B cell (primary cell): ENCODE measurements at regions not wholly inside any gene's neighbourhood (a gene's known extent, or its start where the extent isn't known, plus 50 kb on each side); places are given as distances from the start of the nearest gene placed in this dataset.

ENCODE experiments used
- ATAC-seq: fragments of 200-7000 bp; cut with Tn5 transposase; one replicate; pipeline ENCODE4 v1.10.0; 2021; ENCODE audit warnings: low read depth, mild to moderate bottlenecking, moderate number of reproducible peaks, moderate library complexity
- CTCF ChIA-PET: fragments of 350-600 bp; sonication (Branson Sonifier 250); formaldehyde crosslinking; loops from one replicate; lab custom pipeline; 2021; ENCODE audit warnings: antibody characterized with exemption, inconsistent platforms; lab: Charles Lee
- POLR2A ChIA-PET: fragments of 350-600 bp; sonication (Branson Sonifier 250); formaldehyde crosslinking; loops from one replicate; lab custom pipeline; 2021; ENCODE audit warnings: antibody characterized with exemption; lab: Charles Lee
- DNase-seq: peaks from one replicate; pipeline ENCODE4 v3.0.0; 2013
- H2AFZ ChIP-seq: 2 replicates; pipeline ENCODE4 v1.6.1; 2012; ENCODE audit warnings: mild to moderate bottlenecking, low read depth, low read length; ENCODE audit not compliant: insufficient read depth, poor library complexity, severe bottlenecking
- H3K27ac ChIP-seq, 2 donors: 1 replicate in 1 of 2; 2 replicates in 1 of 2; pipeline ENCODE4 v1.5.1; 2012 to 2013; ENCODE audit warnings: low read length in 2 of 2, mild to moderate bottlenecking in 2 of 2, moderate library complexity in 1 of 2
- H3K27me3 ChIP-seq, 4 experiments: fragments of 200-600 bp in 1 of 4; sonication (generic) in 1 of 4; replicated peaks in 1 of 4; 1 replicate in 2 of 4; 2 replicates in 2 of 4; pipeline versions ENCODE4 v1.6.1 to v1.7.0; 2013 to 2016; ENCODE audit warnings: low read length in 3 of 4, mild to moderate bottlenecking in 2 of 4, mixed read lengths in 1 of 4, moderate library complexity in 1 of 4; ENCODE audit not compliant: insufficient read depth in 4 of 4, control insufficient read depth in 3 of 4; ENCODE audit errors: control extremely low read depth in 1 of 4
- H3K36me3 ChIP-seq, 2 experiments: replicated peaks in 1 of 2; 1 replicate in 1 of 2; 2 replicates in 1 of 2; pipeline versions ENCODE4 v1.6.1 to v1.7.1; 2013; ENCODE audit warnings: low read length in 1 of 2; ENCODE audit not compliant: insufficient read depth in 2 of 2, control insufficient read depth in 1 of 2; ENCODE audit errors: control extremely low read depth in 1 of 2, extremely low read depth in 1 of 2
- H3K4me1 ChIP-seq, 2 donors: fragments of 200-600 bp in 1 of 2; sonication (generic) in 1 of 2; 1 replicate in 1 of 2; 2 replicates in 1 of 2; pipeline versions ENCODE4 v1.5.1 to v1.6.1; 2013 to 2017; ENCODE audit warnings: low read length in 2 of 2; ENCODE audit not compliant: control insufficient read depth in 2 of 2, insufficient read depth in 2 of 2
- H3K4me2 ChIP-seq: replicated peaks from 2 replicates; pipeline ENCODE3; 2012; ENCODE audit warnings: mild to moderate bottlenecking, low read depth, low read length; ENCODE audit not compliant: poor library complexity, severe bottlenecking
- H3K4me3 ChIP-seq, 5 experiments: fragments of 200-600 bp in 1 of 5; sonication (generic) in 1 of 5; 1 replicate in 3 of 5; 2 replicates in 2 of 5; pipeline versions ENCODE4 v1.5.1 to v1.7.0; 2011 to 2016; ENCODE audit warnings: low read length in 4 of 5, mild to moderate bottlenecking in 4 of 5, low read depth in 2 of 5, control low read depth in 1 of 5, moderate library complexity in 1 of 5; ENCODE audit not compliant: insufficient read depth in 1 of 5; ENCODE audit errors: control extremely low read depth in 1 of 5, extremely low read depth in 1 of 5
- H3K79me2 ChIP-seq: fragments of 200-600 bp; sonication (generic); one replicate; pipeline ENCODE4 v1.6.0; 2016; ENCODE audit warnings: low read length; ENCODE audit not compliant: control insufficient read depth, insufficient read depth
- H3K9ac ChIP-seq: fragments of 200-600 bp; sonication (generic); 2 replicates; pipeline ENCODE4 v1.6.1; 2017; ENCODE audit warnings: mild to moderate bottlenecking, low read length, moderate library complexity
- H3K9me3 ChIP-seq, 3 donors: one replicate each; pipeline versions ENCODE4 v1.6.1 to v1.7.1; 2013; ENCODE audit warnings: low read length in 2 of 3; ENCODE audit not compliant: control insufficient read depth in 2 of 3, insufficient read depth in 1 of 3; ENCODE audit errors: control extremely low read depth in 1 of 3
- H4K20me1 ChIP-seq: 2 replicates; pipeline ENCODE4 v1.6.0; 2012; ENCODE audit warnings: mild to moderate bottlenecking, low read length; ENCODE audit not compliant: insufficient read depth, control insufficient read depth, poor library complexity, severe bottlenecking
- H3K27ac Mint-ChIP-seq: one replicate; pipeline ENCODE4 v1.8.0; 2021; ENCODE audit warnings: mixed read lengths
- H3K27me3 Mint-ChIP-seq: one replicate; pipeline ENCODE4 v1.8.0; 2021; ENCODE audit warnings: mixed read lengths
- H3K4me1 Mint-ChIP-seq: one replicate; pipeline ENCODE4 v1.8.0; 2021; ENCODE audit warnings: mixed read lengths
- H3K4me3 Mint-ChIP-seq: one replicate; pipeline ENCODE4 v1.8.0; 2021; ENCODE audit warnings: mixed read lengths
- H3K9me3 Mint-ChIP-seq: one replicate; pipeline ENCODE4 v1.8.0; 2022; ENCODE audit warnings: mixed read lengths; ENCODE audit not compliant: insufficient read depth
- CTCF ChIP-seq: fragments of 200-600 bp; IDR thresholded peaks from one replicate; pipeline ENCODE4 v1.8.0; 2022; ENCODE audit warnings: antibody characterized with exemption, mild to moderate bottlenecking
- EZH2 ChIP-seq: IDR thresholded peaks from 2 replicates; pipeline ENCODE4 v1.6.1; 2012; ENCODE audit warnings: borderline replicate concordance, low read depth, mild to moderate bottlenecking, moderate library complexity, low read length; ENCODE audit not compliant: insufficient read depth, poor library complexity, severe bottlenecking
- WGBS: methylation state at CpG from one replicate; pipeline ENCODE4 v1.1.5; 2013; ENCODE audit warnings: missing lambda C conversion rate; ENCODE audit not compliant: insufficient coverage; 5-methylcytosine and 5-hydroxymethylcytosine counted together
- intact Hi-C: fragments of 100-400 bp; cut with micrococcal nuclease; formaldehyde crosslinking; loops from one replicate; pipeline ENCODE4 v1.10.0; 2022

GRCh38 chr7:69426705-69427104 is 171.6 kb upstream of the AUTS2 start:
- Histone ChIP-seq H3K36me3 (no peaks in the 10 kb centered on the region), H3K27me3 (peaks cover 0 to 18% (median 4%) of the 10 kb centered on the region in 4 experiments), H3K9me3 (peaks cover 0 to 4% (median 0%) of the 10 kb centered on the region in 3 donors), H3K4me2 (no peak overlapping the region), H3K27ac (no peak overlapping the region), H3K4me3 (no peak overlapping the region), H3K9ac (no peak overlapping the region), H3K79me2 (no peaks in the 10 kb centered on the region), H2AFZ (no peak overlapping the region), H4K20me1 (no peaks in the 10 kb centered on the region), H3K4me1 (peaks cover 12 to 15% of the 10 kb centered on the region in 2 donors)
- no peak for TF ChIP-seq CTCF
- no peak for TF ChIP-seq EZH2
- peaks cover 12% of the 10 kb centered on the region for H3K4me1 Mint-ChIP-seq
- ATAC-seq (no peak), DNase-seq (no peak)
- H3K27me3 Mint-ChIP-seq: peaks cover 24% of the 10 kb centered on the region
- H3K27ac Mint-ChIP-seq: no peak overlapping the region
- CTCF ChIA-PET: no interaction called here
- intact Hi-C loops: no loop called here
- no peaks in the 10 kb centered on the region for H3K9me3 Mint-ChIP-seq
- WGBS: 90% methylated on average over 7 of the region's 7 CpGs
- POLR2A ChIA-PET: no interaction called here
- H3K4me3 Mint-ChIP-seq: no peak overlapping the region

- H3K36me3 ChIP-seq: no peaks in the 10 kb centered on the region
- H3K4me2 ChIP-seq: no peak overlapping the region
- peaks cover 13 to 15% of the 10 kb centered on the region in 2 donors for H3K4me1 ChIP-seq
- peaks cover 0 to 22% (median 4%) of the 10 kb centered on the region in 4 experiments for H3K27me3 ChIP-seq
- H3K9me3 ChIP-seq: peaks cover 0 to 4% (median 0%) of the 10 kb centered on the region in 3 donors
- peaks cover 12% of the 10 kb centered on the region for H3K4me1 Mint-ChIP-seq
- no peaks in the 10 kb centered on the region for H3K9me3 Mint-ChIP-seq
- TF ChIP-seq EZH2 (no peak), CTCF (no peak)
- H3K27ac ChIP-seq: no peak overlapping the region
- ATAC-seq (no peak), DNase-seq (no peak)
- intact Hi-C loops: no loop called here
- H3K27me3 Mint-ChIP-seq: peaks cover 24% of the 10 kb centered on the region
- ChIA-PET POLR2A (no interaction called here), CTCF (no interaction called here)
- H3K27ac Mint-ChIP-seq: no peak overlapping the region
- no CpG with 5 or more reads among the region's 4 CpGs for WGBS
- no peak overlapping the region for H3K9ac ChIP-seq
- no peak overlapping the region for H3K4me3 Mint-ChIP-seq
- H3K4me3 ChIP-seq: no peak overlapping the region
- H3K79me2 ChIP-seq: no peaks in the 10 kb centered on the region
- no peak overlapping the region for H2AFZ ChIP-seq
- H4K20me1 ChIP-seq: no peaks in the 10 kb centered on the region
These were observed 170.2 kb upstream of the AUTS2 start for GRCh38 chr7:69428089-69428488.
